ENCODE measurements at regions not wholly inside any gene's neighbourhood (a gene's known extent, or its start where the extent isn't known, plus 50 kb on each side); places are given as distances from the start of the nearest gene placed in this dataset.

GRCh38 chr1:219781491-219781890, 146.9 kb downstream of the SLC30A10 start:
- TF ChIP-seq POLR2A (IDR thresholded peaks at IDR 0.05; ENCODE audit: low read length) = no peak
- no peak for TF ChIP-seq GATA1 (IDR thresholded peaks at IDR 0.05; ENCODE audit: low read depth, low read length)
